A549 (cell line): ENCODE measurements at regions not wholly inside any gene's neighbourhood (a gene's known extent, or its start where the extent isn't known, plus 50 kb on each side); places are given as distances from the start of the nearest gene placed in this dataset.

ENCODE experiments used
- ATAC-seq, 2 experiments: fragments of 200-7000 bp in 1 of 2; fragments of >200 bp in 1 of 2; cut with Nextera tagmentation in 1 of 2; cut with Tn5 transposase in 1 of 2; 3 replicates each; pipeline versions ENCODE4 v1.8.0 to v1.9.1; 2018 to 2020; ENCODE audit warnings: mild to moderate bottlenecking in 1 of 2, moderate library complexity in 1 of 2
- CTCF ChIA-PET: fragments of 300-600 bp; sonication (Branson Sonifier 250); formaldehyde crosslinking; extraction: SDS; loops from one replicate; lab custom pipeline; 2021; ENCODE audit warnings: antibody characterized with exemption, inconsistent platforms; lab: Yijun Ruan, JAX
- POLR2A ChIA-PET: fragments of 350-600 bp; formaldehyde crosslinking; extraction: SDS; loops from one replicate; lab custom pipeline; 2021; ENCODE audit warnings: antibody characterized with exemption, inconsistent platforms; lab: Yijun Ruan, JAX
- DNase-seq, 2 experiments: peaks; one replicate each; pipeline versions ENCODE4 v3.0.0 to v3.0.0-alpha.2; 2011 to 2016; ENCODE audit warnings: low read depth in 1 of 2, low spot score in 1 of 2
- FAIRE-seq: peaks from 2 replicates; lab custom pipeline; 2011; peaks lifted over from hg19 to GRCh38; lab: Jason Lieb, UNC
- H3K27ac ChIP-seq, 2 experiments: fragments of >200 bp; sonication (Bioruptor Twin); formaldehyde crosslinking; 3 replicates each; pipeline ENCODE4 v1.5.1; 2016 to 2017
- H3K4me1 ChIP-seq: fragments of >200 bp; sonication (Bioruptor Twin); formaldehyde crosslinking; 3 replicates; pipeline ENCODE4 v1.6.1; 2016
- H3K4me2 ChIP-seq: fragments of >200 bp; sonication (Bioruptor Twin); formaldehyde crosslinking; 3 replicates; pipeline ENCODE4 v1.6.1; 2016
- H3K4me3 ChIP-seq: fragments of >200 bp; sonication (Bioruptor Twin); formaldehyde crosslinking; 3 replicates; pipeline ENCODE4 v1.5.1; 2016
- H3K9me3 ChIP-seq: fragments of >200 bp; sonication (Bioruptor Twin); formaldehyde crosslinking; 3 replicates; pipeline ENCODE4 v1.6.1; 2016
- CTCF ChIP-seq: fragments of >200 bp; sonication (Bioruptor Twin); formaldehyde crosslinking; IDR thresholded peaks from 3 replicates; pipeline ENCODE4 v1.5.1; 2016
- EHF ChIP-seq: fragments of 250-450 bp; sonication (Bioruptor Pico); IDR thresholded peaks from 2 replicates; pipeline ENCODE4 v1.5.0; 2020; ENCODE audit warnings: mild to moderate bottlenecking
- EHMT2 ChIP-seq: fragments of 200-600 bp; sonication (generic); IDR thresholded peaks from 2 replicates; pipeline ENCODE4 v1.6.1; 2016; ENCODE audit warnings: antibody characterized with exemption, low read depth, mild to moderate bottlenecking, moderate library complexity
- ESRRA ChIP-seq: fragments of 150-350 bp; IDR thresholded peaks from 2 replicates; pipeline ENCODE4 v1.6.1; 2014; ENCODE audit warnings: mild to moderate bottlenecking, low read length, borderline replicate concordance
- FOSL2 ChIP-seq, 2 experiments: fragments of 450-650 bp in 1 of 2; fragments of >200 bp in 1 of 2; sonication (Bioruptor Twin) in 1 of 2; formaldehyde crosslinking; IDR thresholded peaks; 2 replicates each; pipeline versions ENCODE4 v1.5.0 to v1.6.1; 2016 to 2020; ENCODE audit warnings: mild to moderate bottlenecking in 1 of 2, moderate library complexity in 1 of 2
- FOXS1 ChIP-seq: fragments of 250-450 bp; sonication (Bioruptor Pico); IDR thresholded peaks from 2 replicates; pipeline ENCODE4 v1.5.0; 2020; ENCODE audit warnings: mild to moderate bottlenecking, moderate library complexity
- GATA3 ChIP-seq: IDR thresholded peaks from 2 replicates; pipeline ENCODE4 v1.6.1; 2012; ENCODE audit warnings: borderline replicate concordance
- HDAC2 ChIP-seq: fragments of 200-600 bp; sonication (generic); IDR thresholded peaks from 2 replicates; pipeline ENCODE4 v1.6.1; 2016
- HEYL ChIP-seq: fragments of 250-450 bp; sonication (Bioruptor Pico); IDR thresholded peaks from 2 replicates; pipeline ENCODE4 v1.8.0; 2021; ENCODE audit warnings: mild to moderate bottlenecking, moderate library complexity
- HOXB13 ChIP-seq: fragments of 250-450 bp; sonication (Bioruptor Pico); IDR thresholded peaks from 2 replicates; pipeline ENCODE4 v1.5.0; 2020; ENCODE audit warnings: low read depth, mild to moderate bottlenecking, moderate library complexity
- KDM1A ChIP-seq: fragments of 200-600 bp; sonication (generic); IDR thresholded peaks from 2 replicates; pipeline ENCODE4 v1.6.1; 2016; ENCODE audit warnings: low read depth, mild to moderate bottlenecking
- MAFK ChIP-seq: fragments of 450-650 bp; IDR thresholded peaks from 2 replicates; pipeline ENCODE4 v1.6.1; 2014; ENCODE audit not compliant: partially characterized antibody
- MAZ ChIP-seq: fragments of 150-350 bp; IDR thresholded peaks from 2 replicates; pipeline ENCODE4 v1.6.1; 2014; ENCODE audit warnings: antibody characterized with exemption, low read depth, low read length, borderline replicate concordance
- POLR2A ChIP-seq: IDR thresholded peaks from 2 replicates; pipeline ENCODE4 v1.6.1; 2012; ENCODE audit warnings: mild to moderate bottlenecking, low read length
- POLR2AphosphoS2 ChIP-seq: conservative IDR thresholded peaks from 2 replicates; pipeline ENCODE4 v1.6.1; 2012; ENCODE audit warnings: low read length, improper control_type of control experiment, inconsistent platforms
- RCOR1 ChIP-seq: fragments of 150-350 bp; IDR thresholded peaks from 2 replicates; pipeline ENCODE4 v1.6.1; 2014; ENCODE audit warnings: antibody characterized with exemption, low read length, low read depth
- USF2 ChIP-seq: fragments of 450-650 bp; IDR thresholded peaks from 2 replicates; pipeline ENCODE4 v1.6.1; 2014; ENCODE audit warnings: antibody characterized with exemption
- ZC3H11A ChIP-seq: fragments of 450-650 bp; IDR thresholded peaks from 2 replicates; pipeline ENCODE4 v1.6.1; 2014; ENCODE audit warnings: antibody characterized with exemption, mild to moderate bottlenecking
- ZNF302 ChIP-seq: fragments of 250-450 bp; sonication (Bioruptor Pico); IDR thresholded peaks from 2 replicates; pipeline ENCODE4 v1.9.0; 2021; ENCODE audit warnings: inconsistent platforms, mild to moderate bottlenecking, moderate library complexity
- ZSCAN20 ChIP-seq: fragments of 250-450 bp; sonication (Bioruptor Pico); IDR thresholded peaks from 2 replicates; pipeline ENCODE4 v1.8.0; 2022; ENCODE audit warnings: mild to moderate bottlenecking, moderate library complexity
- TF ChIP-seq, protein P1 (sequence below): IDR thresholded peaks from 2 replicates; pipeline ENCODE4 v1.6.1; 2012; ENCODE audit warnings: low read depth, borderline replicate concordance
- TF ChIP-seq, protein P2 (sequence below): fragments of >200 bp; sonication (Bioruptor Twin); formaldehyde crosslinking; IDR thresholded peaks from 3 replicates; pipeline ENCODE4 v1.6.1; 2016
- TF ChIP-seq, protein P3 (sequence below): fragments of 250-450 bp; sonication (Bioruptor Pico); IDR thresholded peaks from 2 replicates; pipeline ENCODE4 v1.5.0; 2020; ENCODE audit warnings: low read depth, mild to moderate bottlenecking, moderate library complexity
- TF ChIP-seq, protein P4 (sequence below): fragments of 250-450 bp; sonication (Bioruptor Pico); IDR thresholded peaks from 2 replicates; pipeline ENCODE4 v1.5.0; 2021; ENCODE audit warnings: mild to moderate bottlenecking, moderate library complexity, borderline replicate concordance

- TF ChIP-seq ESRRA (no peak), FOXS1 (CRISPR knock-in tag) (no peak), ZC3H11A (no peak), USF2 (no peak), KDM1A (no peak), ZNF302 (CRISPR knock-in tag) (no peak), MAZ (no peak)
Measured at GRCh38 chr4:157806184-157806583, 366.6 kb downstream of the GASK1B start (continued).

- no peaks in the 10 kb centered on the region for H3K4me1 ChIP-seq
- H3K27ac ChIP-seq = no peak overlapping the region
- no peak overlapping the region for H3K4me3 ChIP-seq
- CTCF ChIA-PET = no interaction called here
- H3K4me2 ChIP-seq = no peak overlapping the region
- ATAC-seq (no peak), DNase-seq (peak in 1 of 2 experiments; percentile 3), FAIRE-seq (no peak)
- H3K9me3 ChIP-seq = no peaks in the 10 kb centered on the region
- POLR2A ChIA-PET = no interaction called here
- TF ChIP-seq POLR2AphosphoS2 (no peak), HEYL (CRISPR knock-in tag) (no peak), EHF (CRISPR knock-in tag) (no peak), HDAC2 (no peak), HOXB13 (CRISPR knock-in tag) (no peak), ZNF302 (CRISPR knock-in tag) (no peak), MAFK (no peak), ZC3H11A (no peak), CTCF (no peak), POLR2A (no peak), EHMT2 (no peak), GATA3 (no peak), ZSCAN20 (CRISPR knock-in tag) (no peak), RCOR1 (no peak), FOSL2 (IDR thresholded peaks at IDR 0.05) (no peak), FOSL2 (CRISPR knock-in tag; IDR thresholded peaks at IDR 0.05) (no peak)
- TF ChIP-seq, protein P1, sequence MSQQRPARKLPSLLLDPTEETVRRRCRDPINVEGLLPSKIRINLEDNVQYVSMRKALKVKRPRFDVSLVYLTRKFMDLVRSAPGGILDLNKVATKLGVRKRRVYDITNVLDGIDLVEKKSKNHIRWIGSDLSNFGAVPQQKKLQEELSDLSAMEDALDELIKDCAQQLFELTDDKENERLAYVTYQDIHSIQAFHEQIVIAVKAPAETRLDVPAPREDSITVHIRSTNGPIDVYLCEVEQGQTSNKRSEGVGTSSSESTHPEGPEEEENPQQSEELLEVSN = no peak
- TF ChIP-seq, protein P2, sequence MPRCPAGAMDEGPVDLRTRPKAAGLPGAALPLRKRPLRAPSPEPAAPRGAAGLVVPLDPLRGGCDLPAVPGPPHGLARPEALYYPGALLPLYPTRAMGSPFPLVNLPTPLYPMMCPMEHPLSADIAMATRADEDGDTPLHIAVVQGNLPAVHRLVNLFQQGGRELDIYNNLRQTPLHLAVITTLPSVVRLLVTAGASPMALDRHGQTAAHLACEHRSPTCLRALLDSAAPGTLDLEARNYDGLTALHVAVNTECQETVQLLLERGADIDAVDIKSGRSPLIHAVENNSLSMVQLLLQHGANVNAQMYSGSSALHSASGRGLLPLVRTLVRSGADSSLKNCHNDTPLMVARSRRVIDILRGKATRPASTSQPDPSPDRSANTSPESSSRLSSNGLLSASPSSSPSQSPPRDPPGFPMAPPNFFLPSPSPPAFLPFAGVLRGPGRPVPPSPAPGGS = no peak
- TF ChIP-seq, protein P3, sequence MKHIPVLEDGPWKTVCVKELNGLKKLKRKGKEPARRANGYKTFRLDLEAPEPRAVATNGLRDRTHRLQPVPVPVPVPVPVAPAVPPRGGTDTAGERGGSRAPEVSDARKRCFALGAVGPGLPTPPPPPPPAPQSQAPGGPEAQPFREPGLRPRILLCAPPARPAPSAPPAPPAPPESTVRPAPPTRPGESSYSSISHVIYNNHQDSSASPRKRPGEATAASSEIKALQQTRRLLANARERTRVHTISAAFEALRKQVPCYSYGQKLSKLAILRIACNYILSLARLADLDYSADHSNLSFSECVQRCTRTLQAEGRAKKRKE (CRISPR knock-in tag) = no peak
- TF ChIP-seq, protein P4, sequence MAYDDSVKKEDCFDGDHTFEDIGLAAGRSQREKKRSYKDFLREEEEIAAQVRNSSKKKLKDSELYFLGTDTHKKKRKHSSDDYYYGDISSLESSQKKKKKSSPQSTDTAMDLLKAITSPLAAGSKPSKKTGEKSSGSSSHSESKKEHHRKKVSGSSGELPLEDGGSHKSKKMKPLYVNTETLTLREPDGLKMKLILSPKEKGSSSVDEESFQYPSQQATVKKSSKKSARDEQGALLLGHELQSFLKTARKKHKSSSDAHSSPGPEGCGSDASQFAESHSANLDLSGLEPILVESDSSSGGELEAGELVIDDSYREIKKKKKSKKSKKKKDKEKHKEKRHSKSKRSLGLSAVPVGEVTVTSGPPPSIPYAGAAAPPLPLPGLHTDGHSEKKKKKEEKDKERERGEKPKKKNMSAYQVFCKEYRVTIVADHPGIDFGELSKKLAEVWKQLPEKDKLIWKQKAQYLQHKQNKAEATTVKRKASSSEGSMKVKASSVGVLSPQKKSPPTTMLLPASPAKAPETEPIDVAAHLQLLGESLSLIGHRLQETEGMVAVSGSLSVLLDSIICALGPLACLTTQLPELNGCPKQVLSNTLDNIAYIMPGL (CRISPR knock-in tag) = no peak
Measured at GRCh38 chr4:157804986-157805385, 367.8 kb downstream of the GASK1B start.
